IPS-NIHi7 (cell line): ENCODE measurements at regions not wholly inside any gene's neighbourhood (a gene's known extent, or its start where the extent isn't known, plus 50 kb on each side); places are given as distances from the start of the nearest gene placed in this dataset.

Source experiments
- DNase-seq: peaks from one replicate; pipeline ENCODE4 v3.0.0; 2012; ENCODE audit warnings: mixed read lengths; ENCODE audit errors: extremely low spot score

GRCh38 chr4:27506401-27506800 is 645.8 kb downstream of the STIM2 start:
- DNase-seq = no peak

- DNase-seq = no peak
These were observed 654.1 kb downstream of the STIM2 start for GRCh38 chr4:27514711-27515110.

GRCh38 chr4:27515140-27515539 is 654.5 kb downstream of the STIM2 start:
- no peak for DNase-seq

- DNase-seq = no peak
These were observed 658.2 kb downstream of the STIM2 start for GRCh38 chr4:27518876-27519275.

- no peak for DNase-seq
These were observed 663.6 kb downstream of the STIM2 start for GRCh38 chr4:27524224-27524623.

GRCh38 chr4:27534488-27534887 is 673.8 kb downstream of the STIM2 start:
- DNase-seq = no peak

- no peak for DNase-seq
These were observed 707.8 kb downstream of the STIM2 start for GRCh38 chr4:27568236-27568951.

- DNase-seq = no peak
These were observed 708.3 kb downstream of the STIM2 start for GRCh38 chr4:27568952-27569319.

GRCh38 chr4:27574743-27575142 is 714.1 kb downstream of the STIM2 start:
- DNase-seq = no peak

GRCh38 chr4:27577951-27578350 is 717.3 kb downstream of the STIM2 start:
- DNase-seq = no peak

GRCh38 chr4:27592738-27593137 is 732.1 kb downstream of the STIM2 start:
- DNase-seq = no peak

- DNase-seq = no peak
These were observed 734.3 kb downstream of the STIM2 start for GRCh38 chr4:27594922-27595321.

- DNase-seq = no peak
These were observed 735.1 kb downstream of the STIM2 start for GRCh38 chr4:27595571-27596360.

GRCh38 chr4:27602172-27602571 is 741.5 kb downstream of the STIM2 start:
- DNase-seq = no peak

GRCh38 chr4:27604692-27605091 is 744.1 kb downstream of the STIM2 start:
- no peak for DNase-seq

GRCh38 chr4:27616166-27616565 is 755.5 kb downstream of the STIM2 start:
- DNase-seq = no peak

GRCh38 chr4:27619435-27619834 is 758.8 kb downstream of the STIM2 start:
- DNase-seq = no peak

- DNase-seq = no peak
These were observed 760.2 kb downstream of the STIM2 start for GRCh38 chr4:27620886-27621285.

- no peak for DNase-seq
These were observed 764.1 kb downstream of the STIM2 start for GRCh38 chr4:27624749-27625148.

GRCh38 chr4:27628609-27629008 is 768.0 kb downstream of the STIM2 start:
- no peak for DNase-seq

GRCh38 chr4:27629532-27630225 is 769.0 kb downstream of the STIM2 start:
- no peak for DNase-seq
